ENCODE measurements at regions not wholly inside any gene's neighbourhood (a gene's known extent, or its start where the extent isn't known, plus 50 kb on each side); places are given as distances from the start of the nearest gene placed in this dataset.

GRCh38 chr2:193869564-193869963 lies 1674.8 kb upstream of the TMEFF2 start:
- TF ChIP-seq, protein P1, sequence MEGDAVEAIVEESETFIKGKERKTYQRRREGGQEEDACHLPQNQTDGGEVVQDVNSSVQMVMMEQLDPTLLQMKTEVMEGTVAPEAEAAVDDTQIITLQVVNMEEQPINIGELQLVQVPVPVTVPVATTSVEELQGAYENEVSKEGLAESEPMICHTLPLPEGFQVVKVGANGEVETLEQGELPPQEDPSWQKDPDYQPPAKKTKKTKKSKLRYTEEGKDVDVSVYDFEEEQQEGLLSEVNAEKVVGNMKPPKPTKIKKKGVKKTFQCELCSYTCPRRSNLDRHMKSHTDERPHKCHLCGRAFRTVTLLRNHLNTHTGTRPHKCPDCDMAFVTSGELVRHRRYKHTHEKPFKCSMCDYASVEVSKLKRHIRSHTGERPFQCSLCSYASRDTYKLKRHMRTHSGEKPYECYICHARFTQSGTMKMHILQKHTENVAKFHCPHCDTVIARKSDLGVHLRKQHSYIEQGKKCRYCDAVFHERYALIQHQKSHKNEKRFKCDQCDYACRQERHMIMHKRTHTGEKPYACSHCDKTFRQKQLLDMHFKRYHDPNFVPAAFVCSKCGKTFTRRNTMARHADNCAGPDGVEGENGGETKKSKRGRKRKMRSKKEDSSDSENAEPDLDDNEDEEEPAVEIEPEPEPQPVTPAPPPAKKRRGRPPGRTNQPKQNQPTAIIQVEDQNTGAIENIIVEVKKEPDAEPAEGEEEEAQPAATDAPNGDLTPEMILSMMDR (IDR thresholded peaks at IDR 0.05), result no peak
- TF ChIP-seq POLR2AphosphoS5 (IDR thresholded peaks at IDR 0.05), result no peak

Measured in suprapubic skin (tissue), 3 donors.